ENCODE measurements at regions not wholly inside any gene's neighbourhood (a gene's known extent, or its start where the extent isn't known, plus 50 kb on each side); places are given as distances from the start of the nearest gene placed in this dataset.

- no peak for TF ChIP-seq RCOR1 (IDR thresholded peaks at IDR 0.05; ENCODE audit: low read length)
- no peak for TF ChIP-seq GABPA (IDR thresholded peaks at IDR 0.05; ENCODE audit: low read depth)
- TF ChIP-seq JUND (IDR thresholded peaks at IDR 0.05) = no peak
- no peak for TF ChIP-seq SIN3A (IDR thresholded peaks at IDR 0.05; ENCODE audit: borderline replicate concordance, low read depth, low read length)
- no peak for TF ChIP-seq ZBTB33 (IDR thresholded peaks at IDR 0.05; ENCODE audit: borderline replicate concordance, low read depth)
- no peak for TF ChIP-seq PBX3 (IDR thresholded peaks at IDR 0.05)
- no peak for TF ChIP-seq TEAD4 (IDR thresholded peaks at IDR 0.05; ENCODE audit: borderline replicate concordance, insufficient read depth)
- TF ChIP-seq FOXJ3 (CRISPR knock-in tag; IDR thresholded peaks at IDR 0.05) = no peak
- no peak for TF ChIP-seq MAX (IDR thresholded peaks at IDR 0.05; ENCODE audit: low read depth)
- no peak for TF ChIP-seq FOSL2 (IDR thresholded peaks at IDR 0.05; ENCODE audit: borderline replicate concordance, low read depth)
- no peak for TF ChIP-seq RAD21 (IDR thresholded peaks at IDR 0.05; ENCODE audit: low read length)
- no peak for TF ChIP-seq EP300 (IDR thresholded peaks at IDR 0.05; ENCODE audit: borderline replicate concordance in 1 of 2, low read depth in 1 of 2, low read length in 1 of 2)
Measured at GRCh38 chr2:194883711-194884110, 773.3 kb upstream of the SLC39A10 start (continued).

- 27% methylated on average over 1 of the region's 1 CpG for WGBS (ENCODE audit: low lambda C conversion rate)
- Histone ChIP-seq H3F3A (replicated peaks; ENCODE audit: insufficient read depth) (no peaks in the 10 kb centered on the region), H3K27me3 (ENCODE audit: insufficient read depth) (no peaks in the 10 kb centered on the region), H3K9me3 (no peaks in the 10 kb centered on the region), H3K9ac (no peak overlapping the region), H3K36me3 (replicated peaks in 1 of 2; ENCODE audit: control insufficient read depth in 1 of 2, insufficient read depth in 2 of 2, low read length in 1 of 2) (no peaks in the 10 kb centered on the region), H2AFZ (ENCODE audit: low read depth) (no peak overlapping the region), H3K4me2 (0 out of 2 replicates have a peak overlapping the region, but pooled peaks have one; percentile 14), H4K20me1 (ENCODE audit: insufficient read depth) (no peaks in the 10 kb centered on the region), H3K27ac (ENCODE audit: low read depth in 2 of 2, low read length in 1 of 2) (no peak overlapping the region), H3K9me2 (no peaks in the 10 kb centered on the region), H3K4me1 (ENCODE audit: control insufficient read depth in 1 of 2, insufficient read depth in 2 of 2, low read depth in 1 of 2, low read length in 1 of 2) (no peaks in the 10 kb centered on the region), H3K79me2 (ENCODE audit: insufficient read depth) (no peaks in the 10 kb centered on the region), H3K4me3 (ENCODE audit: low read depth in 2 of 2, low read length in 1 of 2) (no peak overlapping the region)
- DNase-seq = no peak
- ChIA-PET POLR2A (no interaction called here), CTCF (no interaction called here)
- TF ChIP-seq IRF3 (IDR thresholded peaks at IDR 0.05; ENCODE audit: low read depth, low read length) (no peak), MAX (IDR thresholded peaks at IDR 0.05; ENCODE audit: low read depth) (no peak), EZH2phosphoT487 (IDR thresholded peaks at IDR 0.05; ENCODE audit: borderline replicate concordance, low read depth) (no peak), FOXM1 (IDR thresholded peaks at IDR 0.05; ENCODE audit: low read depth) (no peak), TCF12 (IDR thresholded peaks at IDR 0.05) (no peak), YY1 (IDR thresholded peaks at IDR 0.05; ENCODE audit: low read depth) (no peak), NRF1 (IDR thresholded peaks at IDR 0.05; ENCODE audit: low read depth, low read length) (no peak), SIN3A (IDR thresholded peaks at IDR 0.05; ENCODE audit: borderline replicate concordance, low read depth, low read length) (no peak), MXI1 (IDR thresholded peaks at IDR 0.05; ENCODE audit: low read depth, low read length) (no peak), ELF1 (IDR thresholded peaks at IDR 0.05) (no peak), MEF2A (IDR thresholded peaks at IDR 0.05; ENCODE audit: borderline replicate concordance, low read depth) (no peak), TEAD4 (IDR thresholded peaks at IDR 0.05; ENCODE audit: borderline replicate concordance, insufficient read depth) (no peak), NFIC (IDR thresholded peaks at IDR 0.05; ENCODE audit: borderline replicate concordance) (no peak), RAD21 (IDR thresholded peaks at IDR 0.05; ENCODE audit: low read length) (no peak), TAF1 (IDR thresholded peaks at IDR 0.05; ENCODE audit: borderline replicate concordance, low read depth, low read length) (no peak), PBX3 (IDR thresholded peaks at IDR 0.05) (no peak), ZBTB33 (IDR thresholded peaks at IDR 0.05; ENCODE audit: borderline replicate concordance, low read depth) (no peak), FOXJ3 (CRISPR knock-in tag; IDR thresholded peaks at IDR 0.05) (no peak)
Measured at GRCh38 chr2:194870974-194871535, 786.0 kb upstream of the SLC39A10 start.
